IPS-NIHi7 (cell line): ENCODE measurements at regions not wholly inside any gene's neighbourhood (a gene's known extent, or its start where the extent isn't known, plus 50 kb on each side); places are given as distances from the start of the nearest gene placed in this dataset.
"Not testable (repeated sequence)": the region's sequence is repeated elsewhere in the genome, so short reads cannot be mapped to it uniquely, and the experiment has no call there.

Source experiments
- DNase-seq: peaks from one replicate; pipeline ENCODE4 v3.0.0; 2012; ENCODE audit warnings: mixed read lengths; ENCODE audit errors: extremely low spot score

DNA sequence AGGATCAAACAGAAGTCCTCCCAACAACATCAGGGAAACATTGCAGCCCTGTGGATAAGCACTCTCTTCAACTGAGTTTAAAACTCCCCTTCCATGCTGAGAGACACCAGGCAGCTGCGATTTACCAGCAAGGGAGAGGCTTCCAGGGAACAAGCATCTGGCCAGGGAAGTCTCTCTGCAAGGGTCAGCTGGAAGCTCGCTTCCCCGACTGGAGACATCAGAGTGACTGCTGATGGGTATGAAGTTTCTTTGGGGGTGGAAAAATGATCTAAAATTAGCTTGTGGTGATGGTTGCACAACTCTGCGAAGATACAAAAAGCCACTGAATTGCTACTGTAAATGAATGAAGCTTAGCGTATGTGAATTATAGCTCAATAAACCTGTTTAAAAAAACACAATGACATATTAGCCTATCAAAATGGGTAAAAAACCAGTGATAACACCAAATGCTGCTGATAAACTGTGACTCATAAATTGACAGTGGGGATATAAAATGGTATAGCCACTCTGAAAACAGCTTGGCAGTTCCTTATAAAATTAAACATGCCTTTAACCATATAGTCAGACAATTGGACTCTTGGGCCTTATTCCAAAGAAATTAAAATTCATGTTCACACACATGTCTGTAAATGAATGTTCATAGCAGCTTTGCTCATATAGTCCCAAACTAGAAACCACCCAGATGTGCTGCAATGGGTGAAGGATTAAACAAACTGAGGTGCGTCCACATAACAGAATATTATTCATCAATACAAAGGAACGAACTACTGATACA lies 1082.0 kb downstream of the SOCS6 start:
- DNase-seq = no peak

DNA sequence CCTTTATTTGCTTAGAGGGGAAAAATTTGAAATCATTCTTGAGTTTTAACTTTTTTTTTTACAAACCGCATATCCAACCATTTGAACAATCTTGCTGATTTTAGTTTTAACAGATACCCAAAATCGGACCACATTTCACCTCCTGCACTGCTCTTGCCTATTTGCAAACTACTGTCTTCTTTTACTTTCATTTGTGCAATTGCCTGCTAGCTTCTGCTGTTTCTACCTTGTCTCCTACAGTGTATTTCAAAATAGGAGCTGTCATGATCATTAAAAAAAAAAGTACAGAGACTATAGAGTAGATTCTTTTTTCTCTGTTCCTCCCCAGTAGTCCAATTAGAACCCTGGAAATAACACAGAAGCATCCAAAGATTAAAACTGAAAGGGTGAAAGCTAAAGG lies 1081.2 kb downstream of the SOCS6 start:
- DNase-seq = no peak

DNA sequence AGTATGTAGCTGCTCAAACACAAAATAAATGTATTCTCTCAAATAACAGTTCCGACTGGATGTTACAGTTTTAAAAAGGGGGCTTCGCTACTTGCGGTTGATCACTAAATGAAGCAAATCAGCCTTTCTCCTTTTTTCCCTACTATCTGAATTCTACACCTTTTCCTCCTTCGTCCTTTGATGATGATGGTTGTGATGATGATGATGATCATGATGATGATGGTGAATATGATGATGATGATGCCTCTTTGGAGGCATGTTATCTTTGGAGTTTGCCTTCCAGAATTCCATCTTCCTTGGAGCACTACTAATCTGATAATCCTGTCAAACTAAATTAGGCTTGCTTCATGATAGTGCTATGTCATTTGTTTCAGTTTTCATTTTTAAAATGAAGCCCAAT lies 1073.3 kb downstream of the SOCS6 start:
- DNase-seq = no peak

DNA sequence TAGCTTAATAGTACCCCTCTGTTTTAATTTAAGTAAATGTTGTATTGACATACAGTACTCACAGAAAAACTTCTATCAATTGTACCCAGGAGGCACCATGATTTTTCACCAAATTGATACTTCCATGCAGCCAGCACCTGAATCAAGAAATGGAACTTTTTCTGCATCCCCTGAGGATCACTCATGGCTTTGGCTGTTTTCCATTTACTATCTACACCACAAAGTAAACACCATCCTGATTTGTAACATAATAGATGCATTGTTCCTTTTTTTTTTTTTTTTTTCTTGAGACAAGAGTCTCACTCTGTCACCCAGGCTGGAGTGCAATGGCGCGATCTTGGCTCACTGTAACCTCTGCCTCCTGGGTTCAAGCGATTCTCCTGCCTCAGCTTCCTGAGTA lies 1066.8 kb downstream of the SOCS6 start:
- not testable (repeated sequence) for DNase-seq

DNA sequence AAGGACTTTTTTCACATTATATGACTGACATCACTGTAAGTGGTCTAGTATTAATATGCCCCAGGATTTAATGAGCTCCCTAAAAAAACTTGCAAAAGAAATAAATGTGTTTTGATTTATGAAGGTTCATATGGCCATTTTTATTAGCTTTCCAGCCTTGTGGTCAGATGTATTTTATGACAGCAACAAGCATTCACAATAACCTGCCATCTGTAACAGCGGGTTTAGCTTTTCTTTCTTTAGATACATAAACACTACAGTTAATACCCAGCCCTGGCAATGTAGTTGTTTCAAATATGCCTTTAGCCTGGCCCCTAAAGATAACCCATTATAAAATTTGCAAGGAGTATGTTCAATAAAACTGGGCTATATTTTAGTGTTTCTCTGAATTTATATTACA lies 1063.8 kb downstream of the SOCS6 start:
- DNase-seq = no peak

DNA sequence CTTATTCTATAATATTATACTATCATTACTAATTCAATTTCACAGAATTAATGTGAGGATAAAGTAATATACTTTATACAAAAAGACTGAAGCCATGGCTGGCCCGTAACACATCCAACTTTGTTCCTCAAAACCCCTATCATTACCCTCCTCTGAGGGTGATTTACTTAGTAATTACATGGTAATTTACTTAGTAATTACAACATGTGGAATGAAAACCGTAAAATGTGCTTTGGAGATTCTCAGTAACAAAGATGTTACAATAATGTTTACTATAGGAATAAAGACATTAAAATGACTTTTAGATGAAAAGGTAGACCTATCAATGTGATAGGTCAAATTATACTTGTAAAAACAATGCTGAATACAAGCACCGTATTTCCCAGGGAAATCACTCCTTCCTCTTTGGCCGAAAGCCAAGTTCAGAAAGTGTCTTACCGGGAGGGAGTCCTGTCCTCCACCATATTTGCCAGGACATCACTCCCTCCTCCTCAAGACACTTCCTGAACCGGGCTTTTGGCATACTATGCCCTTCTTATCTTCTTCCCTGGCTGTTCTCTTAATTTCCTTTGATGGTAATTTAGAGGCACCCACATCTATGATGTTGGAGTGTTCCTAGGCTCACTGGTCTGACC lies 1047.8 kb downstream of the SOCS6 start:
- DNase-seq = no peak

DNA sequence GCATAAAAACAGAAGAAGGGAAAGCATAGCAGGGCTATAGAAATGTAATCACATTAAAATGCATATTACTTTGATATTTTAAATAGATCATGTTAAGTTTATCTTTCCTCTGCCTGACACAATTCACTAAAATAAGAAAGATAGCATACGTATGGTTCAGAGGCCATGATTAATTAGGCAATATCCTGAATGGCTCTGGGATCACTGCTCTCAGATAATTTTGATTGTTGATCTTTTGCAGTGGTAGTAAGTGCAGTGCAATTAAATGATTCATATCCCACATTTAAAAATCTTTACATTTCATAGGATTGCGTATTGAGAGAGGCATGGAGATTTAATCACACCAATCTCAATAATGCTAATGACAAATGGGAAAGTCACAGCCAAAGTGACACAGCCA lies 1040.7 kb downstream of the SOCS6 start:
- DNase-seq = no peak

DNA sequence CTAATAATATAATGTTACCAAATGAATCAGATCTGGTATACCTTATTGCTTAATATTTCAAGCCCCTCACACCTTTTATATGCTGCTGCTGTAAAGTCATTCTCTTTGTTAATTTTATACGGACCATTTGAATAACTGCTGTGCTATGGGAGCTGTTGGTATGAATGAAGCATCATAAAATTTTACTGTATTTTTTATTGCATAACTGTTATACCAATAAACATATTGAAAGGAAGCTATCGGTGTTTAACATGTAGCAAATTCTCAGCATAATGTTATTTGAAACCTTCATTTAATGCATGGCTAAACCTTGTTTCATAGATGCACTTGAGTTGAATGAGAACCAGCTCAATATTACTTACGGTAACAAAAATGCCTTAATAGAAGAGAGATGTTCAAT lies 1040.3 kb downstream of the SOCS6 start:
- DNase-seq = no peak

DNA sequence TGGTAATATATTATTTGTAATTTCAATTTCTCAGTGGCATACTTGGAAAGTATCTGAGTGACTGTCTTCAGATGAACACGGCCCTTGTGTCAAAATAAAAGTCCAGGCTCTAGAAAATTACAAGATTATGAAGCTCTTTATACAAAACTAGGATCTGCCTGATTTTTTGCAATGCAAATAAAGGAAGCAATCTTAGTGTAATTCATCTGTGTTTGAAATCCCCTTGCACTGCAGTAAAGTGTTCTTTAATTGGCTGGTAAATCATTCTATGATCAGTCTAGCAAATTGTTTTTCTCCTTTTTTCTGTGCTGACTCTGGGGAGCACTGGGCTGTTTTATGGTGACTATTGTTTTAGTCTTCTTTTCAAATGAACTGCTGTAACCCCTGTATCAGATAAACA lies 1039.0 kb downstream of the SOCS6 start:
- DNase-seq = no peak

DNA sequence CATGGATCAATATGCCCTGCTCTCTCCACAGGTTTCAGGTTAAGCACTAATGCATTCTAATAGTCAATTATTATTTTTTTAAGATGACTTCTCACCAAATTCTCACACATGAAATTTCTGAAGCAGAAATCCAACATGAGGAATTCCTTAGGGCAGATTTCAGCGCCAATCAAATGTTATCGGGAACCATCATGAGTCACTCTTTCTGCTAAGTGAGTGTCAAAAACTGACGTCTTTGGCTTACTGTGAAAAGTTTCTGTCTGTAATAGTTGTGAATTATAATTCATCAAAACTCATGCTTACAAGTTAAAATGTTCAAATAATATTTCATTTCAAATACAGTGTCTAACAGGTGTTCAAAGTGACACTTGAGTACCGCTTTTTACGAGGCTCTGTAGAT lies 1038.6 kb downstream of the SOCS6 start:
- no peak for DNase-seq

DNA sequence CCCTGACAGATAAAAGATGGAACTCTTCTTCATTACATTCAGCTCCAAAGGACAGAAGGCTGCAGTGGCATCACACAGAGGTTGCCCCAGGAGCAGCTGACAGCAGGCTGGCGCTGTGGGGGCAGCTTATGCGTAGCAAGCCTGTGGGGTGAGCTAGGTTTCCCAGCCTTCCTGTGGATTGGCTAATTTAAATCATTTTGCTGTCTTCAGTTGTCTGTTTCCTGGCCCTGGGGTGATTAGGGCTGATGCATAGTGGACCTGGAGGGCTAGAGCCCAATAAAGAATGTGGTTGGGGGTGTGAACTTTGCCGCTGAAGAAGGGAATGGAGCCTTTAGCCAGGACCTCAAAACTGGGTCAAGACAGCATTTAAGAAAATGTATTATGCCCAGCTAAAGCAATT lies 1038.0 kb downstream of the SOCS6 start:
- no peak for DNase-seq

DNA sequence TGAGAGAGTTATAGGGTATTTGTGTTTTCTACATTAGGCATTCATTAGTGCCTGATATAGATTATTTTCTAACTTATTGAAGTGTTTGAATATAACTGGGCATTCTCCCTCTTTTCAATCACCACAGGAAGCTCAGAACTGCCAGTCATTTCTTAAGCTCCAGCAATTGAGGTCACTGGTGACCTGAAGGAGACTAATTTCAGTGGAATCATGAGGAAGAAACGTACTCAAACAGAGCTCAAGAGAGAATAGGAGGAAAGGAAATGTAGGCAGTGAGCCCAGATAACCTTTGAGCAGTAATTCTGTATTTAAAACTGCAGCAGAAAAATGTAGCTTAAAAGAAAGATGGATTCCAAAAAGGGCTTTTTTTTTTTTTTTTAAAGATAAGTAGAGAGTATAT lies 1035.5 kb downstream of the SOCS6 start:
- DNase-seq = no peak

DNA sequence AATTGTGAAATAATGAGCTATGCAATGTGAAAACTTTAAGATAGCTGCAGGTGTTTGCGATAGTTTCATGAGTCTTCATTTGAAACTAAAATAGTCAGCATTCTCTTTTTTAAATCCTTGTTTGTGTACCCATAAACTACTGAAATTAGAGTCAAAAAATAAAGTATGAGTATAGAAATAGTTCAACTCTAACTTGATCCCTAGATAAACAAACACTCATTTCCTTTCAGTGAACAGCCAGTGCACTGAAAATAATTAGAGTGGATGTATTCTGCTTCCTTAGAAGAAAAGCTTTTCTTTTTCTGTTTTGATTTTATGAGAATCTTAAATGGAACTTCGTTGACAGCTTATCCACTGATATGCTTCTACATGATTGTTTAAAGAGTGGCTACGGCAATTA lies 1033.4 kb downstream of the SOCS6 start:
- DNase-seq = no peak

DNA sequence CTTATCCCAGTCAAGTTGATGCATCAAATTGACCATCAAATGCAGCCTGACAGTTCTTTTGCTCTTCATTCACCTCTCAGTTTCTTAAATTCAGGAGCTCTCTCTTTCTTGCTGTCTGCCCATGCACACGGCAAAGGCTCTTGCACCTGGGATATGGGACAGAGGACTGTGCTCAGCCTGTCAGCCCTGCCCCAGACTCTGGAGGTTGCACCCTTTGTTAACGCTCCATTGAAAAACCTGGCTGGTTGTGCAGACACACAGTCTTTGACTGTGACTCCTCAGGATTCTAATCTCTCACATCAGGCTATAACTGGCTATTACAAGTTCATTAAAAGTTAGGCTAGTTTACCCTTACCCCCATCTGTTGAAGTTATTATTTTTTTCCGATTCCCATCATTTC lies 1032.5 kb downstream of the SOCS6 start:
- DNase-seq = no peak

DNA sequence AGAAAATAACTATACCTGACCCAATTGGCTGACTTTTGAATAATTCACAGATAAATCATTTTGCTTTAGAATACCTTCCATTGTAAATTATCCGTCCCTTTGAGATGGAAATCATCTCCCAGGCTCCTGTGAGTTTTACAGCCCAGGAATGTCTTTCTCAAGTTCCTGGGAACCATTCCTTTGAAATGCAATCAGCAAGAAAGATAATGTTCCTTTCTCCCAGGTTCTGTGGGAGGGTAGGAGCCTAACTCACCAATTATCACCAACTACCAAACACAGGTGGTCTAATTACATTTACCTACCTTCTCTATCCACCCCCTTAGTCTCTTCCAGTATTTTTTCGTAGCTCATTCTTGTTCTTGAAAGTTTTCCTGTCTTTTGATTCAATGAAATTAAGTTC lies 1016.0 kb downstream of the SOCS6 start:
- DNase-seq = no peak

DNA sequence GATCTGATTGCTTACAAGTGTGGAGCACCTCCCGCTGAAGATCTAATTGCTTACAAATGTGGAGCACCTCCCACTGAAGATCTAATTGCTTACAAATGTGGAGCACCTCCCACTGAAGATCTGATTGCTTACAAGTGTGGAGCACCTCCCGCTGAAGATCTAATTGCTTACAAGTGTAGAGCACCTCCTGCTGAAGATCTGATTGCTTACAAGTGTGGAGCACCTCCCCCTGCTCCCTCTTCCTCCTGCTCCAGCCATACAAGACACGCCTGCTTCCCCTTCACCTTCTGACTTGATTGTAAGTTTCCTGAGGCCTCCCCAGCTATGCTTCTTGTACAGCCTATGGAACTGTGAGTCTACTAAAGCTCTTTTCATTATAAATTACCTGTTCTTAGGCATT lies 1014.9 kb downstream of the SOCS6 start:
- not testable (repeated sequence) for DNase-seq

DNA sequence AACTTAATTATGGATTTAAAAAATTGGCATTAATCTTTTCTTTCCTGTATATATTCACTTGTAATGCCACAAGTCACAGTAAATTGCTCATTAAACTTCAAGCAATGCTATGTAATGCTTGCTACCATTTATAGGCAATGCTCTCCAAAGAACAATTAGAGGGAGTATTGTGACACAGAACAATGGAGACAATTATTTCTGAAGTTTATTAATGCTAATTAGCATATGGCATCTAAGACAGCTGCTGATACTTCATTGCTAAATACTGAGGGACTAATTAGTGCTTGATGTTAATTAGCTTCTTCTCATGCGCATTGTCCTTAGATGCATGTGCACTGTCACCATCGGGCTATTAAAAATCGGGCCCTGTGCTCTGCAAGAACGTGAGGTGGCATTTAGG lies 1012.8 kb downstream of the SOCS6 start:
- no peak for DNase-seq

DNA sequence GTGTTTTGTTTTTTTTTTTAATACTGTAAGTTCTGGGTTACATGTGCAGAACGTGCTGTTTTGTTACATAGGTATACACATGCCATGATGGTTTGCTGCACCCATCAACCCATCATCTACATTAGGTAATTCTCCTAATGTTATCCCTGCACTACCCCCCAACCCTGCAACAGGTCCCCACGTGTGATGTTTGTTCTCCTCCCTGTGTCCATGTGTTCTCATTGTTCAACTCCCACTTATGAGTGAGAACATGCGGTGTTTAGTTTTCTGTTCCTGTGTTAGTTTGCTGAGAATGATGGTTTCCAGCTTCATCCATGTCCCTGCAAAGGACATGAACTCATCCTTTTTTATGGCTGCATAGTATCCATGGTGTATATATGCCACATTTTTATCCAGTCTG lies 1005.4 kb downstream of the SOCS6 start:
- not testable (repeated sequence) for DNase-seq

DNA sequence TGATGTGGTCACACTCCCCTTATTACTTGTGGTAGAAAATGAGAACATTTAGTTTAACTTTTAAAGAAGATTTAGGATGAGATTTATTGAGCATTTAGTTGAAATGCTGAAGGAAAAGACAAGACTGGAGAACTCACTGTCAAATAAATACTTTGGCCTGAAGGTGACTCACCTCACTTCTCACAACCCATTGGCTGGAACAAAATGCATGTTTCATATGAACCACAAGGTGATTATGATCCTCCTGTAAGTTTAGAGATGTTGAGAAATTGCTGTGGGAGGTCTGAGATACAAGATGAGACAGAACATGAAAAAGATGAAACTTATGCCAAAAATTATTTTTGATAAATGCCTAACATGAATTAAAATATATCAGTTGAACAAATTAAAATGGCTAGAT lies 1004.5 kb downstream of the SOCS6 start:
- DNase-seq = no peak

DNA sequence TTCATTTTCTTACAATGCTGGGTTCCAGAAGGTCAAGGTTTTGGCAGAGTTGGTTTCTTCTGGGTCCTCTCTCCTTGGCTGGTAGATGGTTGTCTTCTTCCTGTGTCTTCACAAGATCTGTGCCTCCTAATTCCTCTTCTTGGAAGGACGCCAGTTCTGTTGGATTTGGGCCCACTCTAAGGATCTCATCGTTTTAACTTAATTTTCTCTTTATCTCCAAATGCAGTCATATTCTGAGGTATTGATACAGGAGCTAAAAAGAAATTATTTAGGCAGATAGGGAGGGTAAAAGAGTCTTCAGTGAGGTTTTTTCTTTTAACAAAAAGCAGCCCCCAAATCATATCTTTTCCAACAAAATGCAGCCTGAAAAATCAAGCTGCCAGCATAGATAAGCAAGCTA lies 998.4 kb downstream of the SOCS6 start:
- no peak for DNase-seq

DNA sequence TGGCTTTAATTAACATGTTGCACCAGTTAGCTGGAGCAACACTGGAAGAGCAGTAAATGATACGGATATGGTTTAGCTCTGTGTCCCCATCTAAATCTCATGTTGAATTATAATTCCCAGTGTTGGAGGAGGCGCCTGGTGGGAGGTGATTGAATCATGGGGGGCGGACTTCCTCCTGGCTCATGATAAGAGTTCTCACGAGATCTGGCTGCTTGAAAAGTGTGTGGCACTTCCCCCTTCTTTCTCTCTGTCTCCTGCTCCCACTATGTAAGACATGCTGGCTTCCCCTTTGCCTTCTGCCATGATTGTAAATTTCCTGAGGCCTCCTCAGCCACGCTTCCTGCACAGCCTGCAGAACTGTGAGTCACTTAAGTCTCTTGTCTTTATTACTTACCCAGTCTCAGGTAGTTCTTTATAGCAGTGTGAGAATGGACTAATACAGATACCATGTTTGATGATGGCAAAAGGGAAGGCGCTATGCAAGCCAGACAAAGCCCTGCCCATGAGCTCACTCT lies 963.6 kb downstream of the SOCS6 start:
- DNase-seq = no peak

DNA sequence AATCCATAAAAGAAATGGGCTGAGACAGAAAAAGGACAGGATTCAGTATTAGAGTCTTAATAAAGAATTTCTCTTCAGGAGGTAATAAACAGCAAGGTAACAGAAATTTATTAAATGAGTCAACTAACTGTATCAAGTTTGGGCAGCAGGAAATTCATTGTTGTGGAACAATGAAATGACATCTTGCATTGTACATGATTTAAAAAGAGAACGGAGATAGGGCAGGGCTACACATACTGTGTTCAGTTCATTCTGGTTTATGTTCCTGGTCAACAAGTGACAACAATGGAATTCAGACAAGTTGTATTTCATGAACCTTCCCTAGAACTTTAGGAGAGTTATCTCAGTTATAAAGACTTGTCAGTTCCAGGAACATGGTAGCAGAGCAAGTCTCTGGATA lies 961.3 kb downstream of the SOCS6 start:
- no peak for DNase-seq

DNA sequence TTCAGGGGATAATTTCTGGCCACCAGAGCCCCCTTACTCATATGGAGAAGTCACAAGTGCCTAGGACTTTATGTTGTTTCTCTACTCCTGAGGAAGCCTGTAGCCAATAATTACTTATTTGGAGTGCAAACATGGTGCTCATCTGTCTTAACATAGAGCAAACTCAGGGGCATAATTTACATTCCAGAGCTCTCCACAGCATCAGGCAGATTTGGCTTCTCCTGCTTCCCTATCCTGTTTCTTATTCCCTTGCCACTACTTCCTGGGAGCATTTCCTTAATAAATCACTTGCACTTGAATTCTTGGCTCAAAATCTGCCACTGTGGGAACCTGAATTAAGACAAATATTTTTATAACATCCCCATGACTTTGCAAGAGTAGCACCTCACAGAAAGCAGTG lies 960.9 kb downstream of the SOCS6 start:
- DNase-seq = no peak

DNA sequence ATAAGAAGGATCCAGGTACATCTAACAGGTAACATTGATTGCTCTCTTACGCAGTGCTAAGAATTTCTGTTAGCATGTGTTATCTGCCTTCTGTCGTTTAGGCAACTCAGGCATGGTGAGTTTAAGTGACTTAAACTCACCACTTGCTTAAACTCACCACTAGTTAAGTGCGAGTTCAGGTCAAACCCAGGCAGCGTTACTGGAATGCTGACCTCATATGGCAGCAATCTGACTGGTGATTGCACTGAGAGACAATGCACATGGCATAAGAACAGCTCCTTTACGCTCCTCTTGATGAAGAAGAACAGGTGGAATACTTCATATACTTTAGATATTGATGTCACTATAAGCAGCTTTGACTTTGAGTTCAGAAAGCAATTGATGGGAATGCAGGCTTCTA lies 954.1 kb downstream of the SOCS6 start:
- DNase-seq = no peak
